GM12891 (cell line): ENCODE measurements at regions not wholly inside any gene's neighbourhood (a gene's known extent, or its start where the extent isn't known, plus 50 kb on each side); places are given as distances from the start of the nearest gene placed in this dataset.

Experiments
- POLR2A ChIP-seq: IDR thresholded peaks from 2 replicates; pipeline ENCODE4 v1.6.1; 2011; ENCODE audit warnings: low read depth, low read length, control low read depth
- SPI1 ChIP-seq: IDR thresholded peaks from 2 replicates; pipeline ENCODE4 v1.6.1; 2011; ENCODE audit warnings: low read depth, low read length, control low read depth

- TF ChIP-seq POLR2A, result no peak
- no peak for TF ChIP-seq SPI1
Measured at GRCh38 chr5:36528588-36528987, 77.8 kb upstream of the SLC1A3 start.
